GM10248 (cell line): ENCODE measurements at regions not wholly inside any gene's neighbourhood (a gene's known extent, or its start where the extent isn't known, plus 50 kb on each side); places are given as distances from the start of the nearest gene placed in this dataset.

Experiments
- CTCF ChIA-PET: fragments of 300-600 bp; sonication (Branson Sonifier 250); formaldehyde crosslinking; extraction: SDS; loops from one replicate; lab custom pipeline; 2021; ENCODE audit warnings: antibody characterized with exemption; lab: Yijun Ruan, JAX
- POLR2A ChIA-PET: fragments of 350-650 bp; sonication (Branson Sonifier 250); formaldehyde crosslinking; extraction: SDS; loops from one replicate; lab custom pipeline; 2020; ENCODE audit warnings: antibody characterized with exemption; lab: Yijun Ruan, JAX
- DNase-seq: peaks from one replicate; pipeline ENCODE4 v3.0.0; 2012; ENCODE audit errors: extremely low spot score
- TF ChIP-seq, protein P1 (sequence below): IDR thresholded peaks from 2 replicates; pipeline ENCODE4 v1.5.1; 2012; ENCODE audit warnings: mild to moderate bottlenecking, low read depth; ENCODE audit errors: extremely low read depth, missing control alignments, control extremely low read depth

DNA sequence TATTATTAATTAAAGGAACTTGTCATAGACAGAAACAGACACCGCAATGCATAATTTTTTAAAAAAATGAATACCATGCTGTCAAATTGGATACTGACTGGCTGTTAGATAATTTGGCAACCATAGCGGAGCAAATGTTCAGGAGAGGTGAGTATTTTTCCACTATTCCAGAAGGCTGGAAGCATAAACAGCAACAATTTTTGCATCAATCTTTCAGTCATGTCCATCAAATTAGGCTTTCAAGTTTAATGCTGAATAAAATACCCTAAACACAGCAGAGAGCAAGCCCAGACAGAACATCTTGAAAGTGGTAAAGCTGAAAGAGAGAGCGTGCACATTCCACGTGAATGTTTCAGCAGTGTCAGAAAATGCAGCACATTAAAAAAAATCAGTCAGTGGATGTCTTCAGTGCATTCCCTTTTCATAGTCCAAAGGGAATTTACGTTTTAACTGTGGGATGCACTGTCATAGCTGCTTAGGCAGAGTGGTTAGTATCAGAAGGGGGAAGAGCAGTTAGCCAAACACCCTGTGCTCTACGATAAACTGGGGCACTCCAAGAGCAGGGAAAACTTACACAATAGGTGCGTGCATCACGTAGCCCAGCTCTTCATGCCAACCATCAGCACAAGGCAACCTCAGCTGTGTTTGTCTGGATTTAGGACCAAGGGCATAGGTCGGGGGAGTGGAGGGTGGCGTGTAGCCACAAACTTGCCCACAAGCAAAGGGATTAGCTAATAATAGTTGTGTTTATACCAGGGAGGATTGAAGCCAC lies 116.2 kb upstream of the STMND1 start:
- CTCF ChIA-PET, result interaction anchor here (1.5 to 1.6 kb wide), 2 partner anchors 11 to 12 kb away, joined by 3 to 5 read pairs; no protein-coding TSS in a partner anchor
- TF ChIP-seq, protein P1, sequence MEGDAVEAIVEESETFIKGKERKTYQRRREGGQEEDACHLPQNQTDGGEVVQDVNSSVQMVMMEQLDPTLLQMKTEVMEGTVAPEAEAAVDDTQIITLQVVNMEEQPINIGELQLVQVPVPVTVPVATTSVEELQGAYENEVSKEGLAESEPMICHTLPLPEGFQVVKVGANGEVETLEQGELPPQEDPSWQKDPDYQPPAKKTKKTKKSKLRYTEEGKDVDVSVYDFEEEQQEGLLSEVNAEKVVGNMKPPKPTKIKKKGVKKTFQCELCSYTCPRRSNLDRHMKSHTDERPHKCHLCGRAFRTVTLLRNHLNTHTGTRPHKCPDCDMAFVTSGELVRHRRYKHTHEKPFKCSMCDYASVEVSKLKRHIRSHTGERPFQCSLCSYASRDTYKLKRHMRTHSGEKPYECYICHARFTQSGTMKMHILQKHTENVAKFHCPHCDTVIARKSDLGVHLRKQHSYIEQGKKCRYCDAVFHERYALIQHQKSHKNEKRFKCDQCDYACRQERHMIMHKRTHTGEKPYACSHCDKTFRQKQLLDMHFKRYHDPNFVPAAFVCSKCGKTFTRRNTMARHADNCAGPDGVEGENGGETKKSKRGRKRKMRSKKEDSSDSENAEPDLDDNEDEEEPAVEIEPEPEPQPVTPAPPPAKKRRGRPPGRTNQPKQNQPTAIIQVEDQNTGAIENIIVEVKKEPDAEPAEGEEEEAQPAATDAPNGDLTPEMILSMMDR, result no peak
- no peak for DNase-seq
- POLR2A ChIA-PET, result interaction anchor here (0.6 kb wide), 1 partner anchor 24 kb away, joined by 6 read pairs; no protein-coding TSS in a partner anchor

DNA sequence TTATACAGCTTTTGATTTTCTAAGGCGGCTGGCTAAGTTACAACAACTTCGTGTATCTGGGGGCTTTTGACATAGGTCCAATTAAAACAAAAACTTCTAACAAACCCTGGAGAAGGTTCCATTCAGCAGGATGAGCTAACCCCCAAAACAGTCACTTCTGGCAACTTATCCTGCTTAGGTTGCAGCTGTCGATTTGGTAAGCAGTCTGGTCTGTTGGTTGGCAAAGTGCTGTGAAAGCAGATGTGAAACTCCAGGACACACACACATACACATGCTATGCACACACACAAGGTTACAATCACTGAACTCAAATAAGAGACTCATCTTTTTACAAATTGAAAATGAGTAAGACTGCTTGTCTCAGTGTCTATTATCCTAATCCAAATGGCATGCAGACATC lies 119.0 kb upstream of the STMND1 start:
- POLR2A ChIA-PET, result interaction anchor here (0.6 kb wide), 1 partner anchor 1490 kb away, joined by 3 read pairs; no protein-coding TSS in a partner anchor
- TF ChIP-seq, protein P1, result no peak
- CTCF ChIA-PET, result interaction anchor here (0.9 to 2.0 kb wide), 3 partner anchors 9 to 697 kb away, joined by 3 to 6 read pairs (median 3); no protein-coding TSS in a partner anchor
- DNase-seq, result peak; percentile 9

DNA sequence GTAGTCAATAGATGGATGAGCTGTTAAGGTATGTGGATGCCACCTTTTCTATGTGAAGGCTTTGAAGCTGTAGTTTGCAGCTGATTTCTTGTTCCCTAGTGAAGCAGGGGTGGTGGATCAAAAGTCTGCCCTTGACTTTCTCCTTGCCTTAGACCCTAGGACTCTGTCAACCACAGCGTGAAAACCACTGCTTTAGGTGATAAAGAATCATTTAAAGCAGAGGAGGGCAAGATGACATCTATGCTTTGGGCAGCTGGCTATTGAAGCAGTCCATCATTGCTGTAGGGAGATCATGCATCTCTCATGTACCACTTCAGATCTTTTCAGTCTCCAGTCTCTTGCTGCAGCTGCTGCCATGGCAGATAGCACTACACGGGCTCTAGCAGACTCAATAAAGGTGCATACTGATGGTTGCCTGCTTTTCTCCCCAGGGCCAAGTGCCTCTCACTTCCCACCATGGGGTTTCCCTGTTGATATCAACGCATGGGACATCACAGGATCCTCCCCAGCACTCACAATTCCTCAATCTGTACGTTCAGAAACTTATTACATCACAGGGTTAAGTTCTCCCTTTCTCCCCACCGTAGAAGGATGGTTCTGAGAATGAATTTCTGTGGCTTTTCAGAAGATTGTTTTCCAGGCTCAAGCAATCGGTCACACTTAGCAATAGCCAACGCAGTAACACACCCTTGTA lies 122.0 kb upstream of the STMND1 start:
- CTCF ChIA-PET, result interaction anchor here (1.2 to 3.1 kb wide), 3 partner anchors 8 to 15 kb away, joined by 3 to 14 read pairs (median 7); no protein-coding TSS in a partner anchor
- TF ChIP-seq, protein P1, result no peak

DNA sequence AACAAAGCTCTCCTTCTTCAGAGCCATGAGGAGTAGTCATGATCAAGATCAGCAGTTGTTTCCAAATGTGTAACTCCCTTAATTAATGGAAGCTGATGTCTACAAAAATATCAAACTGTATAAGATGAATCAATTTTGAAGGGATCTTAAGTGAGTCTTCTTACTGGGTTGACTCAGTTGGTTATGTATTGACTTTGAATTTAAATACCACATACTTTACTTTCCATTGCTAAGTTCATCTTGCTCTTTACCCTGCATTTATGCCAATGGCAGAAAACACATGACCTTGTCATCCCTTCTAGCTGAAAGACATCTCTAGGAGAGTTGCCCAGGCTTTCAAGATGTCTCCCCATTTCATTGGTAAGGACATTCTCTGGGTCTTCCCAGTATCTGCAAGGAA lies 123.2 kb upstream of the STMND1 start:
- POLR2A ChIA-PET, result no interaction called here
- CTCF ChIA-PET, result interaction anchor here (0.9 to 3.1 kb wide), 4 partner anchors 9 to 14 kb away, joined by 3 to 14 read pairs (median 5); no protein-coding TSS in a partner anchor
- TF ChIP-seq, protein P1, result no peak
- DNase-seq, result no peak

More for the DNA sequence above, 122.0 kb upstream of the STMND1 start:
- POLR2A ChIA-PET, result no interaction called here
- no peak for DNase-seq

DNA sequence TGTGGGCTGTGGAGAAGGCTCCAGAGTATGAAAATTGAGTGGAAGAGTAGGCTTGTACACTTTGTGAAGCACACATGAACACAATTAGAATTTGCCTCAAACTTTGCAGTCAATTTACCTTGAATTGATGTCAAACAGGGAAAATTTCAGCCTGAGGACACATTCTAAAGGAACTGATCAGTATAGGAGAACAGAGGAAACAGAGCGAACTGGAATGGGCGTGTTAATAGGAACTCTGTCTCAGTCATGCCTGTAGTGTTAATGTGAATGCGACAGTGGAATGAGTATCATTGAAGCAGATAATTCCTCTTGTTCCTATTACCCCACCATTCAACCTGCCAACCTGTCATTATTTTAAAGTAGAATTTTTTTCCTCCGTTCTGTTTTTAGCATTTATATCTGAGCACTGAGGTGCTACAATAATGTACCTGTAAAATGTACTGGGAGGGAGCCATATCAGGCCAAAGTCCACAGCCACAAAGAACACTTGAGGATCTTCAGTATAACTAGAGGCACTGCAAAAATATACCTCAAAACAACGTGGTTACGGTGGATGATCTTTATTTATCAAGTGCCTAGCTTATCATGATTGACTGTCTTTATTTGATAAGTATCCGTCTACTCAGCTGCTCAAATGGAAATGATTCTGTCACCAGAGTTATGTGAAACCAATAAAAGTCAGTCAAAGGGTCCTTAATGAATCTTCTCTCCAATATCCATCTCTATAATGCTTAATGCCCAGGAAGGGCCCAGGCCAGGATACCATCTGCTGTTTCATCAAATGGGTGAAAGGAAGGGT lies 125.3 kb upstream of the STMND1 start:
- ChIA-PET CTCF (interaction anchor here (2.9 kb wide), 1 partner anchor 10 kb away, joined by 7 read pairs; no protein-coding TSS in a partner anchor), POLR2A (no interaction called here)
- TF ChIP-seq, protein P1, result no peak
- no peak for DNase-seq
